ENCODE measurements at regions not wholly inside any gene's neighbourhood (a gene's known extent, or its start where the extent isn't known, plus 50 kb on each side); places are given as distances from the start of the nearest gene placed in this dataset.

DNA sequence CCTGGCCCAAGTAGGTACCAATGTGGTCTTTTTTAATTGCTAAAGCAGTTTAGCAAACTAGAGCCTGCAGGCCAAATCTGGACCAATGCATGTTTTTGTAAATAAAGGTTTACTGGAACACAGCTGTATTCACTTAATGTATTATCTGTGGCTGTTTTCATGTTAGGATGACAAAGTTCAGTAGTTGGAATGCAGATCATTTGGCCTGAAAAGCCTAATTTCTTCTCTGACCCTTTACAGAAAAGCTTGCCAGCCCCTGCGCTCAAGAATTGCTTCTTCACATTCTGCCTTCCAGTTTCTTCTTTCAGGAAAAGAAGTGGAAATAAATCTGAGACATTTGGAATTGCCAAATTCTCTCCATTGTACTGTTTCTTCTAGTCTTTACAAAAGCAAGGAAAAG is 90.0 kb upstream of the MC3R start:
- ATAC-seq (ENCODE audit: low read depth) (no peak), DNase-seq (ENCODE audit: low spot score) (no peak)
- TF ChIP-seq, protein P1, sequence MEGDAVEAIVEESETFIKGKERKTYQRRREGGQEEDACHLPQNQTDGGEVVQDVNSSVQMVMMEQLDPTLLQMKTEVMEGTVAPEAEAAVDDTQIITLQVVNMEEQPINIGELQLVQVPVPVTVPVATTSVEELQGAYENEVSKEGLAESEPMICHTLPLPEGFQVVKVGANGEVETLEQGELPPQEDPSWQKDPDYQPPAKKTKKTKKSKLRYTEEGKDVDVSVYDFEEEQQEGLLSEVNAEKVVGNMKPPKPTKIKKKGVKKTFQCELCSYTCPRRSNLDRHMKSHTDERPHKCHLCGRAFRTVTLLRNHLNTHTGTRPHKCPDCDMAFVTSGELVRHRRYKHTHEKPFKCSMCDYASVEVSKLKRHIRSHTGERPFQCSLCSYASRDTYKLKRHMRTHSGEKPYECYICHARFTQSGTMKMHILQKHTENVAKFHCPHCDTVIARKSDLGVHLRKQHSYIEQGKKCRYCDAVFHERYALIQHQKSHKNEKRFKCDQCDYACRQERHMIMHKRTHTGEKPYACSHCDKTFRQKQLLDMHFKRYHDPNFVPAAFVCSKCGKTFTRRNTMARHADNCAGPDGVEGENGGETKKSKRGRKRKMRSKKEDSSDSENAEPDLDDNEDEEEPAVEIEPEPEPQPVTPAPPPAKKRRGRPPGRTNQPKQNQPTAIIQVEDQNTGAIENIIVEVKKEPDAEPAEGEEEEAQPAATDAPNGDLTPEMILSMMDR (IDR thresholded peaks at IDR 0.05; ENCODE audit: poor library complexity, severe bottlenecking) = no peak
- H3K27me3 ChIP-seq (ENCODE audit: insufficient read depth, poor library complexity, severe bottlenecking) = peaks cover 75% of the 10 kb centered on the region
- no peaks in the 10 kb centered on the region for H3K9me3 ChIP-seq (ENCODE audit: severe bottlenecking)
- no peak overlapping the region for H3K4me3 ChIP-seq (ENCODE audit: severe bottlenecking)
- H3K4me1 ChIP-seq (ENCODE audit: insufficient read depth, poor library complexity, severe bottlenecking) = no peaks in the 10 kb centered on the region
- H3K27ac ChIP-seq (ENCODE audit: poor library complexity, severe bottlenecking) = no peak overlapping the region
- no peaks in the 10 kb centered on the region for H3K36me3 ChIP-seq (ENCODE audit: low read depth)

DNA sequence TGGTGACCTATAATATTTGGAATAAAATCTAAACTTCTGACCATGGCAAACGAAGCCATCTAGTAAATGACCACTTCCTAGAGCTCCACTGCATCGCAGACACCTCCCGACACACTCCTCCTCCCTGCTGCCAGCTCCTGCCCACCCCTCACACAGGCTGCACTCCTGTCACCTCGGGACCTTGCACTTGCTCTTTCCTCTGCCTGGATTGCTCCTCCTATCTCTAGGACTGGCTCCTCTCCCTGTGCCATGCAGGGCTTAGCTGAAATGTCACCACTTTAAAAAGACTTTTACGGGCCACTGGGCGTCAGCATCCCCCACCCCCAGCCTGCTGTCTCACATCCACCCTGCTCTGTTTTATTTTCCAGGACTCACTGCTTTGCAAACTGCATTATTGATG is 87.6 kb upstream of the MC3R start:
- Histone ChIP-seq H3K9me3 (ENCODE audit: severe bottlenecking) (no peaks in the 10 kb centered on the region), H3K4me1 (ENCODE audit: insufficient read depth, poor library complexity, severe bottlenecking) (no peaks in the 10 kb centered on the region), H3K27ac (ENCODE audit: poor library complexity, severe bottlenecking) (no peak overlapping the region), H3K27me3 (ENCODE audit: insufficient read depth, poor library complexity, severe bottlenecking) (peaks cover 70% of the 10 kb centered on the region), H3K36me3 (ENCODE audit: low read depth) (no peaks in the 10 kb centered on the region), H3K4me3 (ENCODE audit: severe bottlenecking) (no peak overlapping the region)
- no peak for DNase-seq (ENCODE audit: low spot score)
- TF ChIP-seq, protein P1 (IDR thresholded peaks at IDR 0.05; ENCODE audit: poor library complexity, severe bottlenecking) = no peak
- 0 out of 3 replicates have a peak, but pooled peaks have one; percentile 17 for ATAC-seq (ENCODE audit: low read depth)

DNA sequence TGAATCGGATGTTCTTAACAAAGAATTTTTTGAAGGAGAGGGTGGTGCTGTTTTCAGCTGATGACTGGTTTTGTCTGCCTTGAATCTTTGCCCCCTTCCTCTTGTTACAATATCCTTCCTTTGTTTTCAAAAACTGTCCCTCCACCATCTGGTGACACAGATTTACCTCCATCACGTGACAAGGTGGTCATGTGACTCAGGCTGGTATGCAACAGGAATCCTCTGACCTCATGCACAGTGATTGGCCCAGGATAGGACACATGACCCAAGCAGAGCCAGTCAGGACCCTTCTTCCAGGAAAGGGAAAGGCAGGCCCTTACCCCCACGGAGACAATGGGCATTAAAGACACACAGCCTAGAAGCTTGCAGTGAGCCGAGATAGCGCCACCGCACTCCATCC is 84.7 kb upstream of the MC3R start:
- Histone ChIP-seq H3K36me3 (ENCODE audit: low read depth) (no peaks in the 10 kb centered on the region), H3K27me3 (ENCODE audit: insufficient read depth, poor library complexity, severe bottlenecking) (peaks cover 51% of the 10 kb centered on the region), H3K27ac (ENCODE audit: poor library complexity, severe bottlenecking) (no peak overlapping the region), H3K4me1 (ENCODE audit: insufficient read depth, poor library complexity, severe bottlenecking) (no peaks in the 10 kb centered on the region), H3K4me3 (ENCODE audit: severe bottlenecking) (no peak overlapping the region), H3K9me3 (ENCODE audit: severe bottlenecking) (no peaks in the 10 kb centered on the region)
- no peak for DNase-seq (ENCODE audit: low spot score)
- TF ChIP-seq, protein P1 (IDR thresholded peaks at IDR 0.05; ENCODE audit: poor library complexity, severe bottlenecking) = no peak
- ATAC-seq (ENCODE audit: low read depth) = 0 out of 3 replicates have a peak, but pooled peaks have one; percentile 20

DNA sequence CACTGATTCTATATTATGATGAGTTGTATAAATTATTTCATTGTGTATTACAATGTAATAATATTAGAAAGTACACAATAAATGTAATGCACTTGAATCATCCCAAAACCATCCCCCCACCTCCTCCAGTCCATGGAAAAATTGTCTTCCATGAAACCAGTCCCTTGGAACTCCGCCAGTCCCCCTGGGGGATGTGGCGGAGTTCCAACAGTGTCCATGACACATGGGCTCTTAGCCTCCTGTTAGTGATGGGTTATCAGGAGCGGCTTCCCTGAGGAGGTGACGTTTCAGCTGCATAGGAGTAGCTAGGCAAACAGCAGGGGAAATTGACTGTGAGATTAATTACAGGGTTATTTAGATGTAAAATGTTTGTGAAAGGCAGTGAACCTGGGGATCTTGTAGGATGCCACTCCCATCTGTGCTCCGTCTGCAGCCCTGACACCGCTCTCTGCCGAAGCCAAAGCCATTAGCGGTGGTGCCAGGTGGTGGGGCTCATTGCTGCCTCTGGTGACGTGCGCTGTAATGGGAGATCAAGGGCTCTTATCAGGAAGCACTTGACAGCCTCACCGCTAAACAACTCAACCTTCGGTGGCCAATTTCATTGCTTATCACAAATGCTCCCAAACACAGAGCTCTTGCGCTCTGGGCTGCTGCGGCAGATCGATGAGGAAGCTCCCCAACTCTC is 81.6 kb upstream of the MC3R start:
- ATAC-seq (ENCODE audit: low read depth) (no peak), DNase-seq (ENCODE audit: low spot score) (no peak)
- Histone ChIP-seq H3K27ac (ENCODE audit: poor library complexity, severe bottlenecking) (no peak overlapping the region), H3K4me3 (ENCODE audit: severe bottlenecking) (no peak overlapping the region), H3K4me1 (ENCODE audit: insufficient read depth, poor library complexity, severe bottlenecking) (no peaks in the 10 kb centered on the region), H3K27me3 (ENCODE audit: insufficient read depth, poor library complexity, severe bottlenecking) (peaks cover 20% of the 10 kb centered on the region), H3K36me3 (ENCODE audit: low read depth) (no peaks in the 10 kb centered on the region), H3K9me3 (ENCODE audit: severe bottlenecking) (no peaks in the 10 kb centered on the region)
- TF ChIP-seq, protein P1 (IDR thresholded peaks at IDR 0.05; ENCODE audit: poor library complexity, severe bottlenecking) = no peak

Data from RWPE2 (cell line).